Mesenchymal stem cell (in vitro differentiated cells and primary cell): ENCODE measurements at regions not wholly inside any gene's neighbourhood (a gene's known extent, or its start where the extent isn't known, plus 50 kb on each side); places are given as distances from the start of the nearest gene placed in this dataset.

ENCODE experiments used
- DNase-seq: peaks from one replicate; pipeline ENCODE4 v3.0.0-alpha.2; 2013
- H2AFZ ChIP-seq: one replicate; pipeline ENCODE4 v1.6.1; 2013; ENCODE audit warnings: low read depth, mild to moderate bottlenecking, control low read depth, inconsistent platforms, low read length, moderate library complexity
- H2AK5ac ChIP-seq: 2 replicates; pipeline ENCODE4 v1.6.1; 2013; ENCODE audit warnings: low read length, moderate library complexity, mild to moderate bottlenecking, inconsistent platforms; ENCODE audit not compliant: severe bottlenecking
- H2BK120ac ChIP-seq: one replicate; pipeline ENCODE4 v1.6.1; 2013; ENCODE audit warnings: low read depth, mild to moderate bottlenecking, inconsistent platforms, low read length, moderate library complexity
- H2BK12ac ChIP-seq, 2 experiments: one replicate each; pipeline ENCODE4 v1.6.1; 2013; ENCODE audit warnings: inconsistent platforms in 2 of 2, low read length in 2 of 2, mild to moderate bottlenecking in 2 of 2, moderate library complexity in 2 of 2, control low read depth in 1 of 2
- H2BK15ac ChIP-seq: one replicate; pipeline ENCODE4 v1.6.1; 2013; ENCODE audit warnings: mild to moderate bottlenecking, low read depth, inconsistent platforms; ENCODE audit not compliant: poor library complexity, severe bottlenecking
- H2BK5ac ChIP-seq: 2 replicates; pipeline ENCODE4 v1.6.1; 2013; ENCODE audit warnings: low read depth, mild to moderate bottlenecking, low read length, control low read depth, inconsistent platforms; ENCODE audit not compliant: poor library complexity, severe bottlenecking
- H3K14ac ChIP-seq, 2 experiments: one replicate each; pipeline ENCODE4 v1.6.1; 2013; ENCODE audit warnings: inconsistent platforms in 2 of 2, low read length in 2 of 2, control low read depth in 1 of 2, mild to moderate bottlenecking in 1 of 2, moderate library complexity in 1 of 2
- H3K18ac ChIP-seq, 2 experiments: one replicate each; pipeline ENCODE4 v1.6.1; 2013; ENCODE audit warnings: inconsistent platforms in 2 of 2, low read length in 2 of 2, control low read depth in 1 of 2, low read depth in 1 of 2, mild to moderate bottlenecking in 1 of 2
- H3K23ac ChIP-seq, 2 experiments: one replicate each; pipeline ENCODE4 v1.6.1; 2013; ENCODE audit warnings: inconsistent platforms in 2 of 2, low read length in 2 of 2, mild to moderate bottlenecking in 2 of 2, moderate library complexity in 2 of 2, control low read depth in 1 of 2
- H3K27ac ChIP-seq: 2 replicates; pipeline ENCODE4 v1.5.1; 2013; ENCODE audit warnings: mild to moderate bottlenecking, moderate library complexity, low read length, control low read depth, inconsistent platforms; ENCODE audit not compliant: poor library complexity, severe bottlenecking
- H3K27me3 ChIP-seq, 2 experiments: 2 replicates each; pipeline versions ENCODE4 v1.6.1 to v1.7.0; 2013; ENCODE audit warnings: low read length in 2 of 2, mild to moderate bottlenecking in 2 of 2, moderate library complexity in 2 of 2, control low read depth in 1 of 2, inconsistent platforms in 1 of 2; ENCODE audit not compliant: control insufficient read depth in 1 of 2, insufficient read depth in 1 of 2
- H3K36me3 ChIP-seq, 2 experiments: 2 replicates each; pipeline versions ENCODE4 v1.6.1 to v1.7.0; 2013; ENCODE audit warnings: low read length in 2 of 2, control low read depth in 1 of 2, inconsistent platforms in 1 of 2, low read depth in 1 of 2, mild to moderate bottlenecking in 1 of 2; ENCODE audit not compliant: insufficient read depth in 2 of 2, control insufficient read depth in 1 of 2
- H3K4ac ChIP-seq, 2 experiments: one replicate each; pipeline ENCODE4 v1.6.1; 2013; ENCODE audit warnings: inconsistent platforms in 2 of 2, low read length in 2 of 2, mild to moderate bottlenecking in 2 of 2, moderate library complexity in 2 of 2, control low read depth in 1 of 2, low read depth in 1 of 2
- H3K4me1 ChIP-seq: 2 replicates; pipeline ENCODE4 v1.6.1; 2013; ENCODE audit warnings: low read depth, low read length, control low read depth; ENCODE audit not compliant: control insufficient read depth, insufficient read depth
- H3K4me2 ChIP-seq: 2 replicates; pipeline ENCODE4 v1.6.1; 2013; ENCODE audit warnings: low read length, mild to moderate bottlenecking, inconsistent platforms; ENCODE audit not compliant: poor library complexity, severe bottlenecking
- H3K4me3 ChIP-seq, 2 experiments: 2 replicates each; pipeline versions ENCODE4 v1.5.1 to v1.7.0; 2013; ENCODE audit warnings: low read length in 2 of 2, mild to moderate bottlenecking in 2 of 2, control low read depth in 1 of 2, low read depth in 1 of 2; ENCODE audit not compliant: insufficient read depth in 1 of 2
- H3K79me1 ChIP-seq: replicated peaks from 2 replicates; pipeline ENCODE4 v1.6.1; 2013; ENCODE audit warnings: mild to moderate bottlenecking, control low read depth, low read length, inconsistent platforms; ENCODE audit not compliant: poor library complexity, severe bottlenecking
- H3K9ac ChIP-seq: 2 replicates; pipeline ENCODE4 v1.7.0; 2013; ENCODE audit warnings: mild to moderate bottlenecking, low read length, moderate library complexity
- H3K9me3 ChIP-seq: 2 replicates; pipeline ENCODE4 v1.7.0; 2013; ENCODE audit warnings: mild to moderate bottlenecking, low read length; ENCODE audit not compliant: control insufficient read depth
- H4K8ac ChIP-seq: one replicate; pipeline ENCODE4 v1.6.1; 2013; ENCODE audit warnings: inconsistent platforms, mild to moderate bottlenecking, low read length, moderate library complexity
- H4K91ac ChIP-seq: one replicate; pipeline ENCODE4 v1.6.1; 2013; ENCODE audit warnings: mild to moderate bottlenecking, low read length, inconsistent platforms
- WGBS: methylation state at CpG from one replicate; pipeline ENCODE4 v1.1.7; 2013; ENCODE audit warnings: mixed read lengths; 5-methylcytosine and 5-hydroxymethylcytosine counted together

- no peak overlapping the region for H3K9ac ChIP-seq
- no peak overlapping the region for H3K4me3 ChIP-seq
- H2BK120ac ChIP-seq: peak overlapping the region; percentile 66
- no peak overlapping the region for H3K23ac ChIP-seq
- H3K18ac ChIP-seq: no peak overlapping the region
- peaks cover 13% of the 10 kb centered on the region for H3K9me3 ChIP-seq
- 42% methylated on average over 5 of the region's 7 CpGs for WGBS
- no peaks in the 10 kb centered on the region for H3K36me3 ChIP-seq
- H4K8ac ChIP-seq: no peak overlapping the region
- no peak overlapping the region for H3K14ac ChIP-seq
- H2BK15ac ChIP-seq: no peak overlapping the region
- H3K4me1 ChIP-seq: no peaks in the 10 kb centered on the region
- H4K91ac ChIP-seq: no peak overlapping the region
- DNase-seq: peak; percentile 33
- no peak overlapping the region for H3K4ac ChIP-seq
- H2AFZ ChIP-seq: no peak overlapping the region
- H3K79me1 ChIP-seq: no peaks in the 10 kb centered on the region
- no peak overlapping the region for H3K27ac ChIP-seq
- no peak overlapping the region for H2BK5ac ChIP-seq
- no peak overlapping the region for H2AK5ac ChIP-seq
- no peaks in the 10 kb centered on the region for H3K27me3 ChIP-seq
- no peak overlapping the region for H2BK12ac ChIP-seq
- no peak overlapping the region for H3K4me2 ChIP-seq
Observed at GRCh38 chr7:106793015-106793975, 71.8 kb upstream of the PIK3CG start.

GRCh38 chr7:106794276-106795083 is 70.6 kb upstream of the PIK3CG start:
- H3K79me1 ChIP-seq: no peaks in the 10 kb centered on the region
- no peak overlapping the region for H2BK120ac ChIP-seq
- H4K8ac ChIP-seq: no peak overlapping the region
- peaks cover 14% of the 10 kb centered on the region for H3K9me3 ChIP-seq
- peak overlapping the region; percentile 40 to 91 for H2BK12ac ChIP-seq
- no peak overlapping the region for H3K9ac ChIP-seq
- no peak overlapping the region for H3K4me2 ChIP-seq
- H3K36me3 ChIP-seq: no peaks in the 10 kb centered on the region
- no peak overlapping the region for H3K4me3 ChIP-seq
- no peaks in the 10 kb centered on the region for H3K4me1 ChIP-seq
- no peak overlapping the region for H3K4ac ChIP-seq
- no peak overlapping the region for H2BK5ac ChIP-seq
- H3K18ac ChIP-seq: peak overlapping the region in 1 of 2 experiments; percentile 40
- H2AK5ac ChIP-seq: no peak overlapping the region
- no peak overlapping the region for H2BK15ac ChIP-seq
- H3K27ac ChIP-seq: no peak overlapping the region
- WGBS: 87% methylated on average over 5 of the region's 6 CpGs
- H3K23ac ChIP-seq: no peak overlapping the region
- H3K27me3 ChIP-seq: no peaks in the 10 kb centered on the region
- H3K14ac ChIP-seq: no peak overlapping the region
- no peak for DNase-seq
- peak overlapping the region; percentile 43 for H4K91ac ChIP-seq
- H2AFZ ChIP-seq: no peak overlapping the region

- no peak for DNase-seq
- H3K27ac ChIP-seq: no peak overlapping the region
- H3K27me3 ChIP-seq: no peaks in the 10 kb centered on the region
- H4K91ac ChIP-seq: no peak overlapping the region
- no peak overlapping the region for H3K9ac ChIP-seq
- no peak overlapping the region for H2BK15ac ChIP-seq
- H3K4ac ChIP-seq: no peak overlapping the region
- no peak overlapping the region for H2BK5ac ChIP-seq
- no peak overlapping the region for H2AFZ ChIP-seq
- H2BK120ac ChIP-seq: no peak overlapping the region
- H3K79me1 ChIP-seq: no peaks in the 10 kb centered on the region
- no peak overlapping the region for H3K4me3 ChIP-seq
- WGBS: 93% methylated on average over 6 of the region's 6 CpGs
- peak overlapping the region in 1 of 2 experiments; percentile 40 for H3K18ac ChIP-seq
- H3K23ac ChIP-seq: no peak overlapping the region
- no peak overlapping the region for H3K4me2 ChIP-seq
- no peaks in the 10 kb centered on the region for H3K36me3 ChIP-seq
- H3K14ac ChIP-seq: no peak overlapping the region
- no peaks in the 10 kb centered on the region for H3K4me1 ChIP-seq
- peaks cover 14% of the 10 kb centered on the region for H3K9me3 ChIP-seq
- H2AK5ac ChIP-seq: no peak overlapping the region
- peak overlapping the region in 1 of 2 experiments; percentile 28 for H2BK12ac ChIP-seq
- H4K8ac ChIP-seq: no peak overlapping the region
Observed at GRCh38 chr7:106795084-106795876, 69.8 kb upstream of the PIK3CG start.
